ENCODE measurements at regions not wholly inside any gene's neighbourhood (a gene's known extent, or its start where the extent isn't known, plus 50 kb on each side); places are given as distances from the start of the nearest gene placed in this dataset.

GRCh38 chr4:43983610-43984009, 465.0 kb downstream of the KCTD8 start:
- H3K36me3 ChIP-seq: no peaks in the 10 kb centered on the region
- no peak overlapping the region for H3K9ac ChIP-seq
- H3K27me3 ChIP-seq: no peaks in the 10 kb centered on the region
- no peak for TF ChIP-seq Cebpa-rat (IDR thresholded peaks at IDR 0.05)
- H4K20me1 ChIP-seq: no peaks in the 10 kb centered on the region
- H3K27ac ChIP-seq: no peak overlapping the region
- no peak overlapping the region for H3K4me2 ChIP-seq
- H3K4me1 ChIP-seq: peaks cover 0 to 24% (median 2%) of the 10 kb centered on the region in 10 experiments; a peak in 10 of 20 replicates
- peaks cover 0 to 12% (median 0%) of the 10 kb centered on the region in 11 experiments; a peak in 7 of 22 replicates for H3K9me3 ChIP-seq (replicated peaks in 1 of 11)
- H3K4me3 ChIP-seq: no peak overlapping the region

GRCh38 chr4:43987331-43987944, 461.2 kb downstream of the KCTD8 start:
- H4K20me1 ChIP-seq: no peaks in the 10 kb centered on the region
- H3K4me1 ChIP-seq: peaks cover 0 to 29% (median 2%) of the 10 kb centered on the region in 10 experiments; a peak in 10 of 20 replicates
- H3K27ac ChIP-seq: peak overlapping the region in 5 of 11 experiments; percentile 33 to 75 (median 70); a peak in 10 of 22 replicates
- TF ChIP-seq Cebpa-rat (IDR thresholded peaks at IDR 0.05): no peak
- peaks cover 0 to 12% (median 0%) of the 10 kb centered on the region in 11 experiments; a peak in 7 of 22 replicates for H3K9me3 ChIP-seq (replicated peaks in 1 of 11)
- H3K4me2 ChIP-seq: peak overlapping the region in 5 of 11 experiments; percentile 32 to 68 (median 56); a peak in 10 of 22 replicates
- H3K36me3 ChIP-seq: no peaks in the 10 kb centered on the region
- H3K4me3 ChIP-seq: 0 out of 20 replicates have a peak overlapping the region, but pooled peaks of 1 of the 10 experiments have one; percentile 19
- H3K9ac ChIP-seq: peak overlapping the region in 1 of 11 experiments; percentile 33; a peak in 1 of 22 replicates
- no peaks in the 10 kb centered on the region for H3K27me3 ChIP-seq

GRCh38 chr4:43990551-43990950, 458.1 kb downstream of the KCTD8 start:
- Histone ChIP-seq H3K9ac (no peak overlapping the region), H3K27me3 (no peaks in the 10 kb centered on the region), H4K20me1 (no peaks in the 10 kb centered on the region), H3K4me3 (no peak overlapping the region), H3K27ac (no peak overlapping the region), H3K9me3 (replicated peaks in 1 of 11) (0 out of 22 replicates have a peak, but pooled peaks cover 0 to 4% (median 0%) of the 10 kb centered on the region in 11 experiments), H3K36me3 (no peaks in the 10 kb centered on the region), H3K4me1 (peaks cover 0 to 29% (median 2%) of the 10 kb centered on the region in 10 experiments; a peak in 10 of 20 replicates), H3K4me2 (no peak overlapping the region)
- no peak for TF ChIP-seq Cebpa-rat (IDR thresholded peaks at IDR 0.05)

GRCh38 chr4:43990963-43991362, 457.6 kb downstream of the KCTD8 start:
- peaks cover 0 to 29% (median 2%) of the 10 kb centered on the region in 10 experiments; a peak in 10 of 20 replicates for H3K4me1 ChIP-seq
- H3K27ac ChIP-seq: no peak overlapping the region
- no peaks in the 10 kb centered on the region for H3K36me3 ChIP-seq
- H4K20me1 ChIP-seq: no peaks in the 10 kb centered on the region
- no peak overlapping the region for H3K4me3 ChIP-seq
- no peak overlapping the region for H3K9ac ChIP-seq
- no peak overlapping the region for H3K4me2 ChIP-seq
- H3K9me3 ChIP-seq (replicated peaks in 1 of 11): 0 out of 22 replicates have a peak, but pooled peaks cover 0 to 4% (median 0%) of the 10 kb centered on the region in 11 experiments
- TF ChIP-seq Cebpa-rat (IDR thresholded peaks at IDR 0.05): no peak
- no peaks in the 10 kb centered on the region for H3K27me3 ChIP-seq

- no peak overlapping the region for H3K9ac ChIP-seq
- no peak overlapping the region for H3K4me2 ChIP-seq
- H3K4me3 ChIP-seq: no peak overlapping the region
- H3K4me1 ChIP-seq: peaks cover 0 to 16% (median 2%) of the 10 kb centered on the region in 10 experiments; a peak in 10 of 20 replicates
- no peak for TF ChIP-seq Cebpa-rat (IDR thresholded peaks at IDR 0.05)
- no peak overlapping the region for H3K27ac ChIP-seq
- no peaks in the 10 kb centered on the region for H3K27me3 ChIP-seq
- no peaks in the 10 kb centered on the region for H3K9me3 ChIP-seq (replicated peaks in 1 of 11)
- H4K20me1 ChIP-seq: no peaks in the 10 kb centered on the region
- H3K36me3 ChIP-seq: no peaks in the 10 kb centered on the region
Measured at GRCh38 chr4:43992552-43992951, 456.1 kb downstream of the KCTD8 start.

GRCh38 chr4:43993196-43993902, 455.3 kb downstream of the KCTD8 start:
- TF ChIP-seq Cebpa-rat (IDR thresholded peaks at IDR 0.05): no peak
- Histone ChIP-seq H3K4me1 (peaks cover 0 to 8% (median 0%) of the 10 kb centered on the region in 10 experiments; a peak in 4 of 20 replicates), H3K9me3 (replicated peaks in 1 of 11) (no peaks in the 10 kb centered on the region), H3K9ac (no peak overlapping the region), H3K36me3 (no peaks in the 10 kb centered on the region), H4K20me1 (no peaks in the 10 kb centered on the region), H3K27ac (no peak overlapping the region), H3K27me3 (no peaks in the 10 kb centered on the region), H3K4me3 (no peak overlapping the region), H3K4me2 (no peak overlapping the region)

GRCh38 chr4:43999669-44000068, 448.9 kb downstream of the KCTD8 start:
- Histone ChIP-seq H3K36me3 (no peaks in the 10 kb centered on the region), H4K20me1 (no peaks in the 10 kb centered on the region), H3K4me2 (no peak overlapping the region), H3K27me3 (no peaks in the 10 kb centered on the region), H3K4me3 (no peak overlapping the region), H3K9ac (no peak overlapping the region), H3K9me3 (replicated peaks in 1 of 11) (no peaks in the 10 kb centered on the region), H3K4me1 (no peaks in the 10 kb centered on the region), H3K27ac (no peak overlapping the region)
- TF ChIP-seq Cebpa-rat (IDR thresholded peaks at IDR 0.05): no peak

GRCh38 chr4:44002368-44002767, 446.2 kb downstream of the KCTD8 start:
- Histone ChIP-seq H3K9ac (no peak overlapping the region), H3K27me3 (no peaks in the 10 kb centered on the region), H3K4me2 (no peak overlapping the region), H3K4me3 (no peak overlapping the region), H3K4me1 (no peaks in the 10 kb centered on the region), H3K36me3 (no peaks in the 10 kb centered on the region), H4K20me1 (no peaks in the 10 kb centered on the region), H3K27ac (no peak overlapping the region), H3K9me3 (replicated peaks in 1 of 11) (no peaks in the 10 kb centered on the region)
- TF ChIP-seq Cebpa-rat (IDR thresholded peaks at IDR 0.05): no peak

GRCh38 chr4:44016570-44017421, 431.8 kb downstream of the KCTD8 start:
- H3K9ac ChIP-seq: no peak overlapping the region
- no peak overlapping the region for H3K4me2 ChIP-seq

More at GRCh38 chr4:44016570-44017421, 431.8 kb downstream of the KCTD8 start:
- no peaks in the 10 kb centered on the region for H4K20me1 ChIP-seq
- no peak overlapping the region for H3K4me3 ChIP-seq
- no peak overlapping the region for H3K27ac ChIP-seq
- no peak for TF ChIP-seq Cebpa-rat (IDR thresholded peaks at IDR 0.05)
- H3K4me1 ChIP-seq: no peaks in the 10 kb centered on the region
- H3K9me3 ChIP-seq (replicated peaks in 1 of 11): peaks cover 0 to 9% (median 3%) of the 10 kb centered on the region in 11 experiments; a peak in 7 of 22 replicates
- no peaks in the 10 kb centered on the region for H3K36me3 ChIP-seq
- H3K27me3 ChIP-seq: no peaks in the 10 kb centered on the region

Measured in BLaER1 treated with 17β-estradiol and CSF1 and Interleukin-3, amounts not matched to agents 10 nM and 100 nM (cell line).